K562 (cell line): ENCODE measurements at regions not wholly inside any gene's neighbourhood (a gene's known extent, or its start where the extent isn't known, plus 50 kb on each side); places are given as distances from the start of the nearest gene placed in this dataset.

Experiments
- E2F5 ChIP-seq: sonication (generic); formaldehyde crosslinking; IDR thresholded peaks from 2 replicates; pipeline ENCODE4 v1.8.0; 2022; ENCODE audit warnings: mild to moderate bottlenecking, missing genetic modification reagents
- ID3 ChIP-seq, 2 experiments: fragments of 250-450 bp in 1 of 2; fragments of 450-650 bp in 1 of 2; sonication (Bioruptor Pico) in 1 of 2; IDR thresholded peaks; 2 replicates each; pipeline versions ENCODE4 v1.6.1 to v1.8.0; 2016 to 2021; ENCODE audit warnings: mild to moderate bottlenecking in 2 of 2, moderate library complexity in 2 of 2, missing compliant biosample characterization in 1 of 2, missing genetic modification characterization in 1 of 2
- IRF1 ChIP-seq: sonication (generic); formaldehyde crosslinking; IDR thresholded peaks from 2 replicates; pipeline ENCODE4 v1.8.0; 2022; ENCODE audit warnings: missing genetic modification reagents, mild to moderate bottlenecking, borderline replicate concordance
- MBD2 ChIP-seq: sonication (generic); IDR thresholded peaks from 2 replicates; pipeline ENCODE4 v1.6.1; 2016; ENCODE audit warnings: low read depth, borderline replicate concordance
- PBX2 ChIP-seq, 2 experiments: IDR thresholded peaks in 1 of 2; conservative IDR thresholded peaks in 1 of 2; 2 replicates each; pipeline ENCODE4 v1.6.1; 2016; ENCODE audit warnings: low read depth in 2 of 2, mild to moderate bottlenecking in 1 of 2, missing compliant biosample characterization in 1 of 2, missing genetic modification characterization in 1 of 2, moderate library complexity in 1 of 2
- PTTG1 ChIP-seq: fragments of 450-650 bp; IDR thresholded peaks from 2 replicates; pipeline ENCODE4 v1.6.1; 2016; ENCODE audit warnings: low read depth, mild to moderate bottlenecking, missing genetic modification characterization, missing compliant biosample characterization
- REST ChIP-seq, 2 experiments: fragments of 450-650 bp; formaldehyde crosslinking in 1 of 2; IDR thresholded peaks; 2 replicates each; pipeline versions ENCODE4 v1.4.0 to v1.6.1; 2014 to 2020; ENCODE audit warnings: mild to moderate bottlenecking in 2 of 2, borderline replicate concordance in 1 of 2, low read depth in 1 of 2
- STAT5B ChIP-seq: fragments of 250-450 bp; sonication (Bioruptor Pico); IDR thresholded peaks from 2 replicates; pipeline ENCODE4 v1.8.0; 2021; ENCODE audit warnings: mild to moderate bottlenecking, inconsistent platforms
- YY1 ChIP-seq, 3 experiments: IDR thresholded peaks; 2 replicates each; pipeline ENCODE4 v1.6.1; 2011; ENCODE audit warnings: low read length in 2 of 3, mild to moderate bottlenecking in 2 of 3, moderate library complexity in 2 of 3, borderline replicate concordance in 1 of 3, control low read depth in 1 of 3, low read depth in 1 of 3; ENCODE audit not compliant: insufficient read depth in 3 of 3, insufficient replicate concordance in 2 of 3, control insufficient read depth in 1 of 3, insufficient read length in 1 of 3; ENCODE audit errors: extremely low read depth in 1 of 3
- ZNF134 ChIP-seq: fragments of 250-450 bp; sonication (Bioruptor Pico); conservative IDR thresholded peaks from 2 replicates; pipeline ENCODE4 v1.4.0; 2020

- no peak for TF ChIP-seq REST (IDR thresholded peaks at IDR 0.05; ENCODE audit: borderline replicate concordance)
- TF ChIP-seq REST (CRISPR knock-in tag; IDR thresholded peaks at IDR 0.05; ENCODE audit: low read depth) = no peak
- no peak for TF ChIP-seq PTTG1 (tag)
- no peak for TF ChIP-seq ID3 (CRISPR knock-in tag; IDR thresholded peaks at IDR 0.05)
- no peak for TF ChIP-seq ID3 (tag; IDR thresholded peaks at IDR 0.05)
- no peak for TF ChIP-seq PBX2 (CRISPR knock-in tag; IDR thresholded peaks at IDR 0.05; ENCODE audit: low read depth)
- TF ChIP-seq PBX2 (tag; conservative IDR thresholded peaks at IDR 0.05; ENCODE audit: low read depth) = no peak
- no peak for TF ChIP-seq STAT5B (CRISPR knock-in tag)
- no peak for TF ChIP-seq E2F5 (CRISPR knock-in tag)
- TF ChIP-seq MBD2 = no peak
- no peak for TF ChIP-seq YY1 (IDR thresholded peaks at IDR 0.05; ENCODE audit: borderline replicate concordance in 1 of 3, control insufficient read depth in 1 of 3, extremely low read depth in 1 of 3, insufficient read depth in 3 of 3, insufficient read length in 1 of 3, insufficient replicate concordance in 2 of 3, low read depth in 1 of 3, low read length in 2 of 3)
- no peak for TF ChIP-seq IRF1
- no peak for TF ChIP-seq ZNF134 (CRISPR knock-in tag)
Observed at GRCh38 chr5:135149956-135150723, 116.1 kb upstream of the PITX1 start (continued).
